Activated T-cell treated with anti-CD3 and anti-CD28 coated beads, Interleukin-2, amount 50 U/mL, for 72 hours (primary cell): ENCODE measurements at regions not wholly inside any gene's neighbourhood (a gene's known extent, or its start where the extent isn't known, plus 50 kb on each side); places are given as distances from the start of the nearest gene placed in this dataset.
A peak's percentile ranks its signal among the peaks of the same experiment; 100 is the strongest.

Experiments used
- ATAC-seq, 2 donors: fragments of 150-1000 bp; cut with Tn5 transposase; replicated peaks in 1 of 2; 2 replicates each; pipeline ENCODE4 v1.10.0; 2021; ENCODE audit warnings: moderate library complexity in 2 of 2, mild to moderate bottlenecking in 1 of 2
- DNase-seq, 2 donors: peaks; one replicate each; pipeline ENCODE4 v3.0.0; 2021 to 2022; ENCODE audit warnings: mixed read lengths in 1 of 2
- H3K27ac Mint-ChIP-seq: one replicate; pipeline ENCODE4 v1.8.0; 2022; ENCODE audit warnings: mild to moderate bottlenecking, moderate library complexity, mixed read lengths
- H3K27me3 Mint-ChIP-seq: one replicate; pipeline ENCODE4 v1.8.0; 2022; ENCODE audit warnings: low read depth, mixed read lengths
- H3K36me3 Mint-ChIP-seq, 2 donors: one replicate each; pipeline ENCODE4 v1.8.0; 2022; ENCODE audit warnings: mixed read lengths in 2 of 2, mild to moderate bottlenecking in 1 of 2; ENCODE audit not compliant: insufficient read depth in 2 of 2
- H3K4me1 Mint-ChIP-seq: one replicate; pipeline ENCODE4 v1.8.0; 2022; ENCODE audit warnings: low read depth, mixed read lengths
- H3K4me3 Mint-ChIP-seq, 2 donors: one replicate each; pipeline ENCODE4 v1.8.0; 2022; ENCODE audit warnings: mild to moderate bottlenecking in 2 of 2, mixed read lengths in 2 of 2, moderate library complexity in 2 of 2
- H3K9me3 Mint-ChIP-seq, 2 donors: one replicate each; pipeline ENCODE4 v1.8.0; 2022; ENCODE audit warnings: mixed read lengths in 2 of 2

DNA sequence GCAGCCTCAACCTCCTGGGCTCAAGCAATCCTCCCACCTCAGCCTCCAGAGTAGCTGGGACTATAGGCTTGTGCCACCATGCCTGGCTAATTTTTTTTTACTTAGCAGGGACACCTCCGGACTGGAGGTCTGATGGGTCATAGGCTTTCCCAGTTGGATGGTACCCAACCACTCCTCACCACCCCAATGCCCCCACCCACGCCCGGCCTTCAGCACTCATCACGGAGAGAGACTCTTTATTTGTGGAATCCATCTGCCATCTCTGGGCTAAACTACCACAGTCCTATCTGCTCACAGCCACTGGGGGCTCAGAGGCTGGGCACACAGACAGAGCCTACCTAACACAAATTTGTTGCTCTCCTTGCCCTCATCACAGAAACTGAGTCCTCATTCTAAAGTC is 58.3 kb upstream of the STXBP1 start:
- no peaks in the 10 kb centered on the region for H3K27me3 Mint-ChIP-seq
- no peak overlapping the region for H3K4me3 Mint-ChIP-seq
- ATAC-seq = no peak
- peaks cover 35% of the 10 kb centered on the region for H3K4me1 Mint-ChIP-seq
- no peak for DNase-seq
- no peaks in the 10 kb centered on the region for H3K36me3 Mint-ChIP-seq
- H3K9me3 Mint-ChIP-seq = no peaks in the 10 kb centered on the region
- no peak overlapping the region for H3K27ac Mint-ChIP-seq

- peak overlapping the region; percentile 76 for H3K27ac Mint-ChIP-seq
Observed at GRCh38 chr9:127554966-127555839, 56.9 kb upstream of the STXBP1 start.

GRCh38 chr9:127555840-127556820 is 55.9 kb upstream of the STXBP1 start:
- peak; percentile 69 to 74 for DNase-seq
- peak overlapping the region; percentile 76 for H3K27ac Mint-ChIP-seq
- peaks cover 36% of the 10 kb centered on the region for H3K4me1 Mint-ChIP-seq
- H3K9me3 Mint-ChIP-seq = no peaks in the 10 kb centered on the region
- peak overlapping the region; percentile 74 to 79 for H3K4me3 Mint-ChIP-seq
- H3K36me3 Mint-ChIP-seq = no peaks in the 10 kb centered on the region
- ATAC-seq = peak; percentile 86 to 89
- no peaks in the 10 kb centered on the region for H3K27me3 Mint-ChIP-seq

More at GRCh38 chr9:127554966-127555839, 56.9 kb upstream of the STXBP1 start:
- peaks cover 36% of the 10 kb centered on the region for H3K4me1 Mint-ChIP-seq
- ATAC-seq (no peak), DNase-seq (no peak)
- no peaks in the 10 kb centered on the region for H3K9me3 Mint-ChIP-seq
- H3K36me3 Mint-ChIP-seq = no peaks in the 10 kb centered on the region
- peak overlapping the region; percentile 74 to 79 for H3K4me3 Mint-ChIP-seq
- no peaks in the 10 kb centered on the region for H3K27me3 Mint-ChIP-seq

DNA sequence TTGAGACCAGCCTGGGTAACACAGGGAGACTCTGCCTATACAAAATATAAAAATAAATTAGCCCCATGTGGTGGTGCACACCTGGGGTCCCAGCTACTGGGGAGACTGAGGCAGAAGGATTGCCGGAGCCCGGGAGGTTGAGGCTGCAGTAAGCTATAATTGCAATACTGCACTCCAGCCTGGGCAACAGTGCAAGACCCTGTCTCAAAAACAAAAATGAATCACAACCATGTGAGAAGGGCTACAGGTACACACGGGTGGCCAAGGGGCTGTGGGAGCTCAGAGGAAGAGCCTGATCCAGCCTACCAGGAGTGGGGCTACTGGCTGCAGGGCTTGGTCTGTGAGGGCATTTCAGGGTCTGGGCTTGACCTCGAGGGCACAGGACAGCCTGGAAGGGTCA is 55.2 kb upstream of the STXBP1 start:
- H3K9me3 Mint-ChIP-seq = no peaks in the 10 kb centered on the region
- no peaks in the 10 kb centered on the region for H3K27me3 Mint-ChIP-seq
- peaks cover 44% of the 10 kb centered on the region for H3K4me1 Mint-ChIP-seq
- DNase-seq (no peak), ATAC-seq (no peak)
- no peaks in the 10 kb centered on the region for H3K36me3 Mint-ChIP-seq
- H3K4me3 Mint-ChIP-seq = peak overlapping the region; percentile 74 to 79
- peak overlapping the region; percentile 76 for H3K27ac Mint-ChIP-seq

DNA sequence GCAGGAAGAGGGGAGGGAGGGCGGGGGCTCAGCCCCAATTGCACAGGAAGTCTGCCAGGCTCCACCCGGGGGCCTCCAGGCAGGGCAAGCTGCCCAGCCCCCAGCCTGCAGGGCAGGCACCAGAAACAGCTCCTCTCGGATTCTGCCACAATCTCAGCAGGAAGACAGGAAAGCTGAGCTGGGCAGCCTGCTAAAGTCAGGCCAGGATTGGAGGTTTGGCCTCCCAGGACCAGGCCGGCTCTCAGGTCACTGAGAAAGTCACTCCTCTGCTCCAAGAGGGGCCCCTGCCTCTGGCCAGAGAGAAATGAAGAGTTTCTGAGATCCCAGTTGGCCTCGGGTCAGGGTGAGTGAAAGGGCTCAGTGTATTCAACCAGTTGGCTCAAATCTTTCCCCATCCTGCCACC is 54.6 kb upstream of the STXBP1 start:
- Mint-ChIP-seq H3K4me3 (peak overlapping the region; percentile 74 to 79), H3K27me3 (no peaks in the 10 kb centered on the region), H3K36me3 (no peaks in the 10 kb centered on the region), H3K4me1 (peaks cover 50% of the 10 kb centered on the region), H3K27ac (peak overlapping the region; percentile 76), H3K9me3 (no peaks in the 10 kb centered on the region)
- ATAC-seq (peak in 1 of 2 donors; percentile 21), DNase-seq (peak in 1 of 2 donors; percentile 21)

DNA sequence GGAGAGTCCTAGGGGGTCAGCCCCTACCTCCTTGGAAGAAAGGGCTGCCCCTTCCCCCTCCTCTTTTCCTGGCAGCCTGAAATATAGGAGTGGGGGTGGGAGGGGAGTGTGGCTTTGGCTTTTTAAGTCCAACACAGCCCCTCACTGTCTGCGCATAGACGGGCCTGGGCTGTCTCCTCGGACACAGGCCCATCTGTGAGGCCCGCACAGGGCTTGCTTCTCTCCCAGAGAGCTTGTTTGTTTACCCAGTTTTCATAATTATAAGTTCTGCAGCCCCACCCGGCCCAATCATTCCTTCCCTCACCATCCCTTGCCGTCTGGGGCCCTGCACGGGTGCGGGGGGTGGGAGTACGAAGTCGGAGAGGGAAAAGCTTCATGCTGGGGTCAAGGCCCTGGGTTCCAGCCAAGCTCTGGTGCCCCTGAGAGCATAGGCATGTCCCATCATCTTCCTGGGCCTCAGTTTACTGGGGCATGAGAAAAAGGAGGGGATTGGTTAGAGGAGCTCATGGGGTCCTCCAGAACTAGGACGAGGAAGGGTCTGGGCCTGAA is 54.0 kb upstream of the STXBP1 start:
- H3K27me3 Mint-ChIP-seq = no peaks in the 10 kb centered on the region
- H3K4me3 Mint-ChIP-seq = peak overlapping the region; percentile 6 to 36
- ATAC-seq = no peak
- DNase-seq = no peak
- H3K4me1 Mint-ChIP-seq = peaks cover 50% of the 10 kb centered on the region
- no peaks in the 10 kb centered on the region for H3K36me3 Mint-ChIP-seq
- no peak overlapping the region for H3K27ac Mint-ChIP-seq
- no peaks in the 10 kb centered on the region for H3K9me3 Mint-ChIP-seq

DNA sequence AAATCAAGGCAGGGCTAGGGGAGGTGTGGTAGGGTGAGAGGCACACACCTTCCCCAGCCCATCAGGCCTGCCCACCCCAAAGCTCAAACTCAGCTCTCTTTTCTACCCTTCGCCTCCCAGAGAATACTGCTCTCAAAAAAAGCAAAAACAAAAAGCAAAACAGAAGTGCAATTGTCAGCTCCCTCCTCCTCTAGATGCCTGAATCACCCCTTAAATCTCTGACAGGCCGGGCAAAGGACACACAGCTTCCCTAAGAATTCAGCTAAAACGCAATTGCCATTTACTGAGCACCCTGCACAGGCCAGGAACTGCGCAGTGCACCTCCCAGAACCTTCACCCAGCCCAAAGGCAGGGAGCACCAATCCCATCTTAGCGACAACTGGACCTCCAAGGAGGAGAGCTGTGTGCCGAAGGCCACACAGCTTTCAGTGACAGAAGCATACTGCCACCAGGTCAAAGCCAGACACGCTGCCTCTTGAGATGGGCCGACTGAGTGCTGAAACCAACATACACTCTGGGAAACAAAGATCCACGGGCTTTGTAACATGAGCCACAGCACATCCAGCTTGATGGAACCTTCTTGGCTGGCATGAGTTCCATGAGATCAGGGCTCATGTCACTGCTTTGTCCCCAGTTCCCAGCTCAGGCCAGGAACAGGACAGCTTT is 53.4 kb upstream of the STXBP1 start:
- ATAC-seq (no peak), DNase-seq (no peak)
- Mint-ChIP-seq H3K4me3 (no peak overlapping the region), H3K27me3 (no peaks in the 10 kb centered on the region), H3K9me3 (no peaks in the 10 kb centered on the region), H3K4me1 (peaks cover 50% of the 10 kb centered on the region), H3K36me3 (no peaks in the 10 kb centered on the region), H3K27ac (peak overlapping the region; percentile 67)

- DNase-seq (no peak), ATAC-seq (no peak)
- no peaks in the 10 kb centered on the region for H3K9me3 Mint-ChIP-seq
- H3K4me3 Mint-ChIP-seq = no peak overlapping the region
- no peaks in the 10 kb centered on the region for H3K36me3 Mint-ChIP-seq
- H3K27me3 Mint-ChIP-seq = no peaks in the 10 kb centered on the region
- H3K4me1 Mint-ChIP-seq = peaks cover 50% of the 10 kb centered on the region
- no peak overlapping the region for H3K27ac Mint-ChIP-seq
Observed at GRCh38 chr9:127559247-127559680, 52.8 kb upstream of the STXBP1 start.

DNA sequence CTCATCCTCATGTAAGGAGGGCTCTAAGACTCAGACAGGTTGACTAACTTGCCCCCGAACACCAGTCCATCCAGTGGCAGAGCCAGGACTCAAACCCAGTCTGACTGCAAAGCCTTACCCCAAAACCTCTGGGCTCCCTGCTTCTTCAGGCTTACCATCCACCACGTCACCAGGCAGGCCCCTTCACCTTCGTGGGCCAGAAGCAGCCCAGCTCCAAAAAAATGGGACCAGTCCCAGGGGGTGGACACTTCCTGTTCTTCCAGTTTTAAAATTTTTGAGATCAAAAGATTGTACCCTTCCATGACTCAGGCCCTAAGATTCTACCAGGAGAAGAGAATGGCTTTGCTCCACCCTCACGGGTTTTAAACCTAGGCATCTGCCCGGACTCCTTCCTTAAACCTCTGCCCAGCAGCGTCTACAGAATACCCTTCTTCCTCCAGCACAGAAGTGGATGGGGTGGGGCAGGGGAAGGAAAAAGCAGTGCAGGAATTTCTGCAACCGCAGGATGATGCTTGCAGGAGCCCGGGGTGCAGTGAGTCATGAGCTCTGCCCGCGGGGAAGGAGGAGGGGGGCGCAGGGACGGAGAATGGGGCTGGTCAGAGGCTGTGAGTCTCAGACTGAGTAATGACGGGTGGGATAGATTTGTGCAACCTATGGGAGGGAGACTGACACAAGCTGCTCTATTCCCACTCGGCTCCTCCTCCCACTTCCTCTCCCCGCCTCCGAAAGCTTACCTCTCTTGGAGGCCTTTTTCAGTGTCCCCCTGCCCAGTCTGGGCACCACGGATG is 50.4 kb upstream of the STXBP1 start:
- Mint-ChIP-seq H3K4me1 (peaks cover 30% of the 10 kb centered on the region), H3K27me3 (no peaks in the 10 kb centered on the region), H3K36me3 (no peaks in the 10 kb centered on the region), H3K4me3 (peak overlapping the region in 1 of 2 donors; percentile 5), H3K9me3 (no peaks in the 10 kb centered on the region), H3K27ac (peak overlapping the region; percentile 26)
- peak; percentile 15 to 22 for DNase-seq
- ATAC-seq = peak; percentile 48 to 54
